ENCODE measurements at regions not wholly inside any gene's neighbourhood (a gene's known extent, or its start where the extent isn't known, plus 50 kb on each side); places are given as distances from the start of the nearest gene placed in this dataset.

- no peak for TF ChIP-seq CTCF (IDR thresholded peaks at IDR 0.05)
- TF ChIP-seq POLR2AphosphoS5 (IDR thresholded peaks at IDR 0.05), result no peak
These were observed 278.6 kb downstream of the ABCC12 start for GRCh38 chr16:47877166-47877565.

All from esophagus muscularis mucosa (tissue), 3 donors.